ENCODE measurements at regions not wholly inside any gene's neighbourhood (a gene's known extent, or its start where the extent isn't known, plus 50 kb on each side); places are given as distances from the start of the nearest gene placed in this dataset.
"Not testable (repeated sequence)": the region's sequence is repeated elsewhere in the genome, so short reads cannot be mapped to it uniquely, and the experiment has no call there.

GRCh38 chr12:7591531-7591930 is 74.2 kb downstream of the APOBEC1 start:
- TF ChIP-seq CTCF (IDR thresholded peaks at IDR 0.05; ENCODE audit: insufficient read depth, low read depth, low read length, missing control alignments) = no peak

GRCh38 chr12:7590085-7590484 is 75.6 kb downstream of the APOBEC1 start:
- DNase-seq (ENCODE audit: low read depth) = not testable (repeated sequence)

More at GRCh38 chr12:7591531-7591930, 74.2 kb downstream of the APOBEC1 start:
- no peak for DNase-seq (ENCODE audit: low read depth)
- H3K4me3 ChIP-seq (ENCODE audit: low read depth, low read length) = no peak overlapping the region

GRCh38 chr12:7588742-7589329 is 76.9 kb downstream of the APOBEC1 start:
- TF ChIP-seq CTCF (IDR thresholded peaks at IDR 0.05; ENCODE audit: insufficient read depth, low read depth, low read length, missing control alignments) = peak; percentile 50
- H3K4me3 ChIP-seq (ENCODE audit: low read depth, low read length) = not testable (repeated sequence)
- peak; percentile 64 for DNase-seq (ENCODE audit: low read depth)

More at GRCh38 chr12:7590085-7590484, 75.6 kb downstream of the APOBEC1 start:
- not testable (repeated sequence) for H3K4me3 ChIP-seq (ENCODE audit: low read depth, low read length)

GRCh38 chr12:7584137-7584536 is 80.6 kb upstream of the CD163 start:
- DNase-seq (ENCODE audit: low read depth); H3K4me3 ChIP-seq (ENCODE audit: low read depth, low read length): not testable (repeated sequence)

GRCh38 chr12:7583471-7583870 is 79.9 kb upstream of the CD163 start:
- no peak for TF ChIP-seq CTCF (IDR thresholded peaks at IDR 0.05; ENCODE audit: insufficient read depth, low read depth, low read length, missing control alignments)
- DNase-seq (ENCODE audit: low read depth) = no peak
- H3K4me3 ChIP-seq (ENCODE audit: low read depth, low read length) = no peak overlapping the region

- no peak for DNase-seq (ENCODE audit: low read depth)
These were observed 79.2 kb upstream of the CD163 start for GRCh38 chr12:7582796-7583195.

GRCh38 chr12:7581625-7582024 is 78.0 kb upstream of the CD163 start:
- peak; percentile 5 for DNase-seq (ENCODE audit: low read depth)
- H3K4me3 ChIP-seq (ENCODE audit: low read depth, low read length) = no peak overlapping the region
- TF ChIP-seq CTCF (IDR thresholded peaks at IDR 0.05; ENCODE audit: insufficient read depth, low read depth, low read length, missing control alignments) = no peak

More at GRCh38 chr12:7582796-7583195, 79.2 kb upstream of the CD163 start:
- TF ChIP-seq CTCF (IDR thresholded peaks at IDR 0.05; ENCODE audit: insufficient read depth, low read depth, low read length, missing control alignments) = no peak
- no peak overlapping the region for H3K4me3 ChIP-seq (ENCODE audit: low read depth, low read length)

- DNase-seq (ENCODE audit: low read depth) = no peak
- no peak overlapping the region for H3K4me3 ChIP-seq (ENCODE audit: low read depth, low read length)
- no peak for TF ChIP-seq CTCF (IDR thresholded peaks at IDR 0.05; ENCODE audit: insufficient read depth, low read depth, low read length, missing control alignments)
These were observed 77.5 kb upstream of the CD163 start for GRCh38 chr12:7581046-7581445.

All from GM12865 (cell line).